NCI-H446 (cell line): ENCODE measurements at regions not wholly inside any gene's neighbourhood (a gene's known extent, or its start where the extent isn't known, plus 50 kb on each side); places are given as distances from the start of the nearest gene placed in this dataset.

ENCODE experiments used
- DNase-seq, 2 experiments: peaks; one replicate each; lab custom pipeline; 2025; lab: John Stamatoyannopoulos, UW

DNA sequence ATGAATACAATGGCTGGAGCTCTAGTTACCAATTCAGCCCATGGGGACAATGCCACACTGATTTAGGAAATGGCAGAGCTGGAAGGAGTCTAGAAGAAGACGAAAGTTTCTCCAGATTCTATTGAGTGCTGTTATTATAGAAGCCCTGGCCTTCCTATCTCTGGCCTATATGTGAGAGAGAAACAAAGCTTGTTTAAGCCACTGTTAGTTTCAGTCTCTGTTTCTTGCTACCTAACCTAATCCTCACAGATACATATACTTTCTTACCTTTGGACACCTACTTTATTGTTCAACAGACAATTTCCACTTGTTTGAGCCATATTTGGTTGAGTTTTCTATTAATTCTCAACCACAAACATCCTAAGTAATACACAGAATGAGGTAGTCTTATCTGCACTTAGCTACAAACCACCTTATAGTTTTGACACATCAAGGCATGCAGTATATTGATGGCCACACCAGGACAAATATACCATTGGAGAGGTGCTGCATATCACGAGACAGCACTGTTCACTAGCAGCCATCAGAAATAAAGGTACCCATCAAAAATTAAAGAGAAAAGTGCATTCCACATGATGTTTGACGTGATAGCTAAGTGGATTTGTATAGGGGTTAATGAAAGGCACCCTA lies 190.2 kb downstream of the SMIM20 start:
- DNase-seq = no peak

DNA sequence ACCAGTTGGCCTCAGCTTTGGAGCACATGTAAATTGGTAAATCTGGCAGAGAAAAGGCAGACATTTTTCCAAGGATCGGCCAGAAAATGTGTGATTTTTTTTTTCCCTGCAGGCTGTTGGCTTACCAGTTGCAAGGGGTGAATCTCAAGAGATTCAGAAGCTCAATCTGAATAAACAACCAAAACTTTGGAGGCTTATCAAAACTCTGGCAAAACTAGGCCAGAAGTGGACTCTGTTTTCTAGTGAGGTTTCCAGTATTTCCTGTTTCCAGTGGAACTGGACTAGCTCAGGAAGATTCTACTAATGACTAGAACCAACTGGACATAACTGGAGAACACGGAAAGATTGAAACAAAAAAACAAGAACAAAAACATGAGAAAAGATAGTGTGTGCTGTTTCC lies 191.3 kb downstream of the SMIM20 start:
- DNase-seq = no peak

DNA sequence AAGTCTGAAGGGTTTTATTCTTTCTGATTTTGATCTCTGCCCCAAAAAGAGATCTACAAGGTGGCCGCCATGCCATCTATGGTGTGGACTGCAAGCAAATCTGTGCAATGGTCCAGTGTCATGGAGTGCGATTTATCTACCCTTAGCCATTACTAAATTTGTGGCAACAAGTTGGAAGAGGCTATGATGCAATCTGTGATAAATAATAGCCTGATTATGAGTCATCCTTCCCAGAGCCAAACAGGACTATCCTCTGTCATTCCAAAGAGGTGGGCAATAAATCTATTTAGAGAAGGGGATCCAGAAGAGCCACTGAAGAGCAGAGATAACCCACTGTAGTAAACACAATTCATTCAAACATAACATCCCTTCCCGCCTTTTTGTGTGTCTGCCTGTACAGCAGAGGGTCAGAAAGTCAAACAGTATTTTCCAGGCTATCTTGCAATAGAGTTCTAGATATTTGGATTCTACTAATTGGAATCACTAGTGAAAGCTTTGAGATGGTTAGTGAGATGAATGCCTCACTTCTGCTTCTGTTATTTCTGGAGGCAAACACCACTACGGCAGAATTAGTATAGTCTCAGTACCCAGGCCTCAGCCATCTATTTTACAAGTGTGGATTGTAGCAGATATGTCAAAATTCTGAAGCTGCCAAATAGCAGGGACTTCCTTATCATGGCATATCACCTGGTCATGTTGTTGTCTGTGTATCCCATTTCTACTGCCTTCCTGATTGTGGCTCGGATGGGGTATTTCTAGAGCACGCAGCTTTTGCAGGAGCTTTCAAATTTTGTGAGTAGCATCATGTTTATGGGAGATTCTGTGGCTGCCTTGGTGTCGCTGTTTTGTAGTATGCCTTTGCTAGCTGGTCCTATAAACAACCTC lies 192.0 kb downstream of the SMIM20 start:
- DNase-seq = no peak

DNA sequence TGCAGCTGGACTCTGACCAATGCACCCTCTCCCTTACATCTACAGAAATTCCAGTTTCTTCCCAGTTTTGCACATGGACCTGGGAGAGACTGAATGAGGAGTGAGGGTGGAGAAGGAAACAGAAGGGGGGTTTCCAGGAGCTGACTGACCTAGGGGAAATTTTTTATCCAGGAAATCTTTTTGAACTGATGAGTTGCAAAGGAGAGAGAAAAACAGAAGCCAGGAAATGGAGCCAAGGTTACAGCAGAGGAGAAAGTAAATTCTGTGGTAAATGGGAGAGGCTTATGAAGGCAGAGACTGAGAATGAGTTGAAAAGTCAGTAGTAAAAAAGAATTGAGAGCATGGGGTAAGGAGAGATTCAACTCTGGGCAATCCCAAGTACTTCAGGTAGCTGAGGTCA lies 192.8 kb downstream of the SMIM20 start:
- no peak for DNase-seq

DNA sequence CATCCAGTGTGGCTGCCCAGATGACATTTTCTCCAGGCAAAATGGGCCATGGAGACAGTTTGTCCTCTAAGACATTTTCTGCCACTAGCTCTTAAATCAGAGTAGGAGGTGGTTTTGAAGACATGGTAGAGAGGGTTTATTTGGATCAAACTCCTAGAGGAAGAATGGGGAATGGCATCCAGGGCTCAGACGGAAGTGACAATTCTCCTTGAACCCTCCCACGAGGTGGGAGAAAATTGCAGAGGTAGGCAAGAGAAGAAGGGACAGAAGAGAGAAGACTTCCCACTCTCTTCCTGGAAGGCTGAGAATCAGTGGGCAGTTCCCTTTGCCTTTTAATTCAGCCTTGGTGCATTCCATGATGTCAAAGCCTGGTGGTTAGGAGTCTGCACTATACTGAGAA lies 194.0 kb downstream of the SMIM20 start:
- DNase-seq = no peak

DNA sequence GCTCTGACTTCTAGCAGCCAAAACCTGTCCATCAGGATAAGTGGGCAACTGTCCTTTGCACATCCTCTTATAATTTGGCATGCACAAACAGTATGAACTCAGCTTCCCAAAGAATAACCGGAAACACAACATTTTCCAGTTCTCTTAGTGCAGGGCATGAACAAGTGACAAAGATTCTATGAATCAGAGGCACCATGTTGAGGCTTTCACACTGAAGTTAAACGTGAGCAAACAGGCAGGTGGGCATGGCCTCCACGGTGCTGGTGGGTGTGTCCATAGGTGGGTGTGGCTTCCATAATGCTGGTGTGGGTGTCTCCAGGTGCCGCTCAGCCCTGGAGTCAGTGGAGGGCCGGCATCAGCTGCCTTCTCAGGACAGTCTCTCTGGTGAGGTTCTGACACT lies 196.5 kb downstream of the SMIM20 start:
- no peak for DNase-seq

DNA sequence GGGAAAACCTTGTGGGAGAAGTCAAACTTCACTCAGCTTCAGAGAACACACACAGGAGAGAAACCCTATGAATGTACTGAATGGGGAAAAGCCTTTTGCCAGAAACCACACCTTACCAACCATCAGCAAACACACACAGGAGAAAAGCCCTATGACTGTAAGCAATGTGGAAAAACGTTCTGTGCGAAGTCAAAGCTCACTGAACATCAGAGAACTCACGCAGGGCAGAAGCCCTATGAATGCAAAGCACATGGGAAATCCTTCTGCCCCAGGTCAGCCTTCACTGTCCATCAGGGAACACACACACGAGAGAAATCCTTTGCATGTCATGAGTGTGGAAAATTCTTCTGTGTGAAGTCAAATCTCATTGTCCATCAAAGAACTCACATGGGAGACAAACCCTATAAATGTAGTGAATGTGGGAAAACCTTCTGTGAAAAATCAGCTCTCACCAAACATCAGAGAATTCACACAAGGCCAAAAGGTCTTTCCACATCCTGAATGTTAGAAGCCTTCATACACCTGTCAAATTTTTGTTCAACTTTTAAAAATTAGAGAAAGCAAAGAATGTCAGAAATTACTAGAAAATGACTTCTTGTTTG lies 199.4 kb downstream of the SMIM20 start:
- no peak for DNase-seq

DNA sequence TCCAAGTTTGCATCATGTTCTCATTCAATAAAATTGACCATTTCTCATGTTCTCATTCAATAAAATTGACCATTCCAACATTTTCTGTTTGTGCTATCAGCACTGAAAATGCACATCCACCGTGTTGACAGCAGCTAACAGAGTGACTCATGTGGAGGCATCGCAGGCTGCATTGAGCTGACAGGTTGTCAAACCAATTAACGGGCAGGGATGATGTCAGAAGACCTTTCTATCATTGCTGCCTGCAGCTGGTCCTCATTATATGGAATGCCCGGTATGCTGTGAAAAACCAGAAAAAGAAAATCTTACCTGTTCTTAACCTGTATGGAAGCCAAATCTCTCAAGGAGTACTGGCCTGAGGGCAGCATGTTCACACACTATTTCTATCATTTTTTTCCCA lies 202.0 kb downstream of the SMIM20 start:
- no peak for DNase-seq

DNA sequence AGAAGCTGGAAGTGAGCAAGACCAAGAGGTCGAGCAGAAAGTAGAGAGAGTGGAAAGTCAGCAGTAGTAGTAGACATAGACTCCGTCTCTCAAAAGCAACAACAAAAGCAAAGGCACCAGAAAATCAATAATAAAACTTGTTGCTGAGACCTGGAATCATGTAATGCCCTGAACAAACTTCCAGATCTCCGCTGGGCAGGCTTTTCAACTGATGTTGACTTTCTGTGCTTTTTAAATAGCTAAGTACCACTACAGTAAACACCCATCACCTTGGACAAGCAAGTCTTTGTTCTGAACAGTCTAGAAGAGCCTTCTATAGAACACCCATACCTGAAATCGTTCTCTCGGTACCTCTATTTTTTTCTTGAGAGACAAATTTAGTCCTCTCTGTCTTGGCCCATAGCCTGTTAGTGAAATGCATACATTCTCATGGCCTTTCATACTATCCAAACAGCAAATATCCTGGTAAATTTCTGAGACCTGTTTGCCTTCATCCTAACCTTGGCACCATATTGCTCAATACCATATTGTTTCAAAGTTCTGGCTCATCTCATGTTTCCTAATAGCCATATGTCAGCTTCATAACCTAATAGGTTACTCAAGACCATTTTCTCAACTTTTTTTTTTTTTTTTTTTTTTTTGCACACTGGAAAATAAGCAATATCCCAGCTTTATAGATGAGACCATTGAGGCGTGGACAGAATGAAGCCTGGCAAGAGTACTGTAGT lies 200.6 kb upstream of the RBPJ start:
- DNase-seq = no peak

DNA sequence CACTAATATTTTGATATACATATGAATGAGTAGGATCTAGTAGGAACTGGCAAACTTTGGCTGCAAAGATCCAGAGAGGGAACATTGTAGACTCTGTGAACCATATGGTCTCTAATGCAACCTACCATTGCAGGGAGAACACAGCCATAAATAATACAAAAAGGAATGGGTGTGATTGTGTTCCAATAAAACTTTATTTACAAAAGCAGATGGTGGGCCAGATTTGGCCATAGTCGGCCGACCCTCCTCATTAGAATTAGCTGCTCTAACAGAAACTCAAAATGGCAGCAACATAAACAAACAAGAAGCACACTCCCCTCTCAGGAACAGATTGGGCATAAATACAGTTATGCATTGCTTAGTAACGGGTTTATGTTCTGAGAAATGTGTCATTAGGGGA lies 198.1 kb upstream of the RBPJ start:
- no peak for DNase-seq

DNA sequence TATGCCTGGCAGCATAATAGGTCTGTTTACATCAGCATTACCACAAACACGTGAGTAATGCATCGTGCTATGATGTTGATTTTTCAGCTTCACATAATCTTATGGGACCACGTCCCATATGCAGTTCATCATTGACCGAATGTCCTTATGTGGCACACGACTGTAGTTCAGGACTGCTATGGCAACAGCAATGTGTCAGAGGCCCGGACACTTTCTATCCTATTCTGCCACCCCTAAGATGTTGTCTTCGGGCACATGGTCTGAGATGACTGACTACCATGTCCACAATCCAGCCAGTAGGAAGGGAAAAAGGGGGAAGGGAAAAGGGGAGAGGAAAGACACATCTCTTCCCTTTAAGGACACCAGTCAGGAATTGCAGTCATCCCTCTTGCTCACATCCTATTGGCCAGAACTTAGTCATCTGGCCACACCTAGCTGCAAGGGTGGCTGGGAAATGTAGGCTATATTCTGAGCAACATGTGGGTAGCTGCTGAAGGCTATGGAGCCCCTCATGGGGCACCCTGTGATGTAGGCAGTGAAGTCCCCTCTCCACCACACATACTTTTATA lies 196.0 kb upstream of the RBPJ start:
- DNase-seq = no peak

DNA sequence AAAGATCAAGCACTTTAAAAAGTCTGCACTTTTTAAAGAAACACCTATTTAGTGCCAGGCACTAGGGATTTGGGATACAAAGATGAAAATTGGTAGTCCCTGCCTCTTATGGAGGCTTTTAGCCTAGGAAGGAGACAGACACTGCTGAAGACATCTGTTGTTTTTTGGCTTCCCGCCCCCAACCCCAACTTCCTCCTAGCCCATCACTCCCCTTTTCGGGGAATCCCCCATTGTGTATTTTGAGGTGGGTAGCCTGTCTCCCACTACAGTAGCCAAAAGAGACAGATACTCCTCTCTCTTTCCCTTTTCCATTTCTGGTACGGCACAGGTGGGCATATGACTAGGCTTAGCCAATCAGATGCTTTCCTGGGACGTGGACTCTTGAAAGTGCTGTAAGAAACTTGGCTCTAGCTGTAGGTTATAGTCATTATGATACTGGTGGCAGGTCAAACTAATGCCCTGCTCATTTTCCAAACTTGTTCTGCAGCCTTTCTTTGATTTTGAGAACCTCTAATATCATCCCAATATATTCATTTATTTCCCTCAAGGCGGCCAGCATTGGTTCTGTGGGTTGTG lies 194.6 kb upstream of the RBPJ start:
- DNase-seq = no peak

DNA sequence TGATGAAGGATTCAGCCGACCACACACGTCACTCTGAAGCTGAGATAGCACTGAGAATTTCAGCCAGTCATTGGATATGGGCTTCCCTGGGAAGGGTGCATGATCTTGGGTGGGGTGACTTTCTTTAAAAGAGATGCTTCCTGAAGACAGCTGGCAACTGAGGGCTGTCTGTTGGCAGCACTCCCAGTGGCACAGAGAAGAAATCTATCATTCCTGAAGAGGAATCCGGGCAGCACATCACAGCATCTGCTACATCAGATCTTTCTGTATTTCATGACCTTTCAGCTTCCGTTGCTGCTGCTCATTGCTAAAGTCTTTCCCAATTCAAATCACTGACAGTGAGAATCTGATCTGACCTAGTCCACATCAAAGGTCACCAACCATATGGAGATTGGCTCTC lies 193.8 kb upstream of the RBPJ start:
- DNase-seq = peak in 1 of 2 experiments; percentile 19

DNA sequence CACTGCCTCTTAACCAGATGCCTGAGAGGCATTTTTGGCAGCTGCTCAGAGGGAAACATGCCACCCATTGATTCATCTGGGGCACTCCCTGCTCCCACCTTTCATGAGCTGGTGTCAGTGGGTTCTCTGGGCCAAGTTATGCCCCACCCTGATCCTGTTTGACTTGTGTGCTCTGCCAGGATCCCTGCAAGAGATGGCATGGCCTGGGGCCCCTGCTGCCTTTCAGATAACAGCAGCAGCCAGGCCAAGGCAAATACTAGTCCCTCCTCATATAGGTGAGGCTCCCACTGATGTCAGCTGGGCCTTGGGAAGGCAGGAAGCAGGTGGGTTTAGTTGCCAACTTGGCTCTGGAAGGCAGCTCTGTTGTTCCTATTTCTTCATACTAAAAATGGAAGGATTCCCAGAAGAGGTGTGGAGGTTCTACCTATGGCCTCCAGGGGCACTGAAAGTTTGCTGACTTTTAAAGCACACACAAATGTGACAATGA lies 192.9 kb upstream of the RBPJ start:
- peak in 1 of 2 experiments; percentile 21 for DNase-seq

DNA sequence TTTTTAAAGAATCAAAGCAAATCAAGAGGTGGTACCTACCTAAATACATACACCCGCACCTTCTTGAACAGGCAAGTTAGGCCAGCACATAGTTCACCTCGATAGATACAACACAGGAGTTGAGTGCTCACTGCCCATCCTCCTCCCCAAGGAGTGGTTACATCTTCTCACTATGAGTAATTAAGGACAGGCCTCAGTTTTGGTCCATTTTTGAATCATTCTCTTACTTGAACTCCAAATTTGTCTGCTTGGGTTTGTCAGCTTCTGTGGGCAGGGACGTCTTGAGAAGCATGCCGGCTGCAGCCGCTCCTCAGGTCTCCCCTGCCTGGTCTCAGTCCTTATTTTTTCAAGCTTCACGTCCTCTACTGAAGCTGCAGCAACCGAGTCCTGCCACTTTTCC lies 190.6 kb upstream of the RBPJ start:
- DNase-seq = no peak

DNA sequence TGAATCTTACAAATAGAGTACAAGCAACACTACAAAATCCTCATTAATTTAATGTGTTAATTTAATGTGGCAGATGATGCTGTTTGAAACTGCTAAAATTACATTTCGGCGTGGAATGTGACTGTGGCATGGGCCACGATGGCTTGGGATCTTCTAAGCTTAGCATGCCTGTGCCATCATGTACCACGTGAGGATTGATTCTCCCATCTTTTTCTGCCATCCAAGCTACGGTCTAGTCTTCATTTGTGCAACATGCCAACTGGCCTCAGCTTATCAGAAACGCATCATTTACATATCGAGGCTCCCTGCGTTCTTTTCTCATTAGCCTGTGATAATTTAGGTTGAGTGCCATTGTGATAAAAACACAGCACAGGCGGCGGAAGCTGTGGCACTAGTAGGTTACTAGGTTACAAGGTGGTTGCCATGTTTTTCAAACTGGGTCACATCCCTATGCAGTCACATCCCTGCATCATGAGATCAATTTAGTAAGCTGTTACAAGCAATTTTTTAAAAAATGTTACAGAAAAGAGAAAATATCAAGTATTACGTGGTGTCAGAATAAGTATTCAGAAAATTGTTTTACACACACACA lies 189.9 kb upstream of the RBPJ start:
- DNase-seq = no peak

DNA sequence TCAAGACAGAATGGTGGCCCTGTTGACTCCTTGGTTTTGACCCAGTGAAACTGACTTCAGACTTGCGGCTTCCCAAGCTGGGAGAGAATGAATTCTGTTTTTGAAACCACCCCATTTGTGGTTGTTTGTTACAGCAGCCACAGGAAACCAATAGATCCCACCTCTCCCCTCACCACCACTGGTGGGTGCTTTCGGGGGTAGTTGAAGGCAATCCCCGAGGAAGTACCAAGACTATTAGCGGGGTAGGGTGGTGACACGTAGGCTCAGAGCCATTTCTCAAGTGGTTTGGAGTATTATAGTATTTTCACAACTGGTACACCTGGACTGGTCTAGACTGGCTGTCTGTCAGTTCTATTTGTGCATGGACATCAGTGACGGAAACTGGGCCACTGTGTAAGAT lies 189.1 kb upstream of the RBPJ start:
- no peak for DNase-seq

DNA sequence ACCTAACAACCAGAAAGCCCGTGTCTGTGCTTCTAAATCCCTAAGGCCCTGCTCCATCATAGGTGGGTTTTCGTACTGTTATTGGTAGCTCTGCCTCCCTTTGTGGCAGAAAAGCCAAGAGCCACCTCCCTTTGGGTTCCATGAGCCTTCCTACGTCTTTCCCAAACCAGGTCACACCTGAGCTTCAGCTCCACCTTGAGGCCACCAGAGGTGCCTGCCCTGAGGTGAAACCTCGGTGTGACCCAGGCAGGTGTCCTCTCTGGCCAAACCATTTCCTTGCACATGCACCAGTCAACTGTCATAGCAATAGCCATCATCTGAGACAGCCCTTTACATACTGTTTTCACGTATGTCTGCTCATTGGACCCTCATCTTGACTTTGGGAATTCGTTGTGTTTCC lies 188.0 kb upstream of the RBPJ start:
- DNase-seq = no peak

DNA sequence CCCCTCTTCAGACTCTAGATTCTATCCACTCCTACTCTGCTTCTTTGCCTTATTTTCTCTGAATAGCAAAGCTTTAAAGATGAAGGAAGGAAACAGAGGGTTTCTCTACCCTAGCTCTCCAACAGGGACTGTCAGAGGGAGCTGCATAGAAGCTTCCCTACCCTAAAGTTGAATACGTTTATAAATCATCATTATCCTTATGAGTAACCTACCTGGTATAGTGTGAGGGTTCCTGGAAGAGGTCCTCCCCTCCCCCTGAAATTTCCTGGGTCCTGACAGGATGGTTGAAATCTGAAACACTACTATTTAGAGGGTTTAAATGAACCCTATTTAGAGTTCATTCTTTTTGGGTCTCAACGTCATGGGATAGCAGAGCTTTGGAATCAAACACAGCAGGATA lies 187.0 kb upstream of the RBPJ start:
- DNase-seq = no peak

DNA sequence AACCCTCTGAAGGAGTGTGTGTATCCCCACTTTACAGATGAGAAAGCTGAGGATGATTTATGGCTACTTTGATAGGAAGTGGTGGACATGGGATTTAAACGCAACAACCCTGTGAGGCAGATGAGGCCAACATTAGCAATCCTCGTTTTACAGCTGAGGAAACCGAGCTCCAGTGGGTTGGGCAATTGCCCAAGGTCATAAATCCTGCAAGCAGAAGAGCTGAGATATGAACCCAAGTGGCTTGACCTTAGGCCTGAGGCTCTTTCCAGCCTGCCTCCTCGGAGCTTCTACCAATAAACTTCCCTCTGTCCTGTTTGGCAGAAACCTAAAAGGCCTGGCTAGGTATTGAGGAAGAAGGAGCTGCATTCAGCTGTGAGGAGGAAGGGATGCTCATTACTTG lies 185.5 kb upstream of the RBPJ start:
- no peak for DNase-seq

DNA sequence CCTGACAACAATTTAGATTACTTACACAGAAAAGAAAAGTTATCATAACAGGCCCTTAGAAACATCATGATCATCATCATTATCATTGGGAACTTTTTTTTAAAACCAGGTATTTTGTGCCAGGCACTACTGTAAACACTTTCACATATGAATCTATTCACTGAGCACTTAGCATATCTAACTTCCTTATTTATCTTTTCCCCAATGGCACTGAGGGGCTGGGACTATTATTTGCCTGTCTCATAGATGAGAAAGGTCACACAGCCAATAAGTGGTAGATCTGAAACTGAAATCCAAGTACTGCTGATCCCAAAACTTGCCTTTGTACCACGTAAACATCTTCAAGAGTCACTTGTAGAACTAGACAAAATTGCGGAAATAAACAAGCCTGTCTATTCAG lies 184.2 kb upstream of the RBPJ start:
- DNase-seq = no peak
